T47D (cell line): ENCODE measurements at regions not wholly inside any gene's neighbourhood (a gene's known extent, or its start where the extent isn't known, plus 50 kb on each side); places are given as distances from the start of the nearest gene placed in this dataset.

ENCODE experiments used
- DNase-seq, 2 experiments: peaks; one replicate each; pipeline versions ENCODE4 v3.0.0 to v3.0.0-alpha.2; 2011 to 2012; ENCODE audit warnings: low read depth in 1 of 2, low spot score in 1 of 2
- JUND ChIP-seq: IDR thresholded peaks from 2 replicates; pipeline ENCODE4 v1.6.1; 2012; ENCODE audit warnings: low read depth
- in situ Hi-C: cut with HindIII; loops from 2 replicates; pipeline ENCODE4 v1.10.0; 2016; ENCODE audit warnings: low sequenced_read_pairs, low pct_unique_long_range_greater_than_20kb

DNA sequence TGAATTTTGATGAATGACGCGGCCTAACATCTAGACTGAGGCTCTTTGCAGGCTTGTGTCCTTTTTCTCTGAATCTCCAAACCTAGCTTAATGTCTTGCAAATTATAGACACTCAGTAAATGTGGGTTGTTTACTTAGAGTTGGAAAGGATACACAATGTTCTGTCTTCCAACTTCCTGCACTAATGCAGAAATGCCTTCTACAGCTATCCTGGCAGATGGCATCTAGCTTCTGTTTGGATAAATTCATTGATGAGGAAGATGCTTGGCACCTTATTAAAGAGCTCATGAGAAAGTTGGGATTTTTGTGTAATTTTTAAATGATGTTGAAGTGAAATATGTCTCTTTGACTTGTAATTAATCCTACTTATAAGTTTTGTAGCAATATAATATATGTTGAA lies 1822.2 kb downstream of the MAT2B start:
- in situ Hi-C loops = no loop called here
- no peak for DNase-seq
- TF ChIP-seq JUND = no peak

DNA sequence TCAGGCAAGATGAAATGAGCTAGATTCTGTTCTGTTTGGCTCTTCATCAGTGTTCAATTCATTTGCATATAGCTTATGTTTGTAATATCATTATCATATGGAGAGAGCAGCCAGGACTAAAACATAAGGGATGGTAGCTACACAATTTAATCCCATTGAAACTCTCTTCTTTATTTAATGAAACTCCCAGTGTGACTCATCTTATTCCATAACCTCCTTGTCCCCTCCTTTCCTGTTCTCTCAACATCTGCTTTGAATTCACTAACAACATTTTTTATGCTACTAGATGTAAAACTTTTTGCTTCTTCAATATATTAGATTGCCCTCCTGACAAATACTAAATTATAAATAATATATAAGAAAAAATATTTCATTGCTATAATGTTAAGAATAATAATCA lies 1823.4 kb downstream of the MAT2B start:
- DNase-seq = no peak
- in situ Hi-C loops = no loop called here
- TF ChIP-seq JUND = no peak

GRCh38 chr5:165333623-165334022 lies 1828.2 kb downstream of the MAT2B start:
- no peak for DNase-seq
- in situ Hi-C loops = no loop called here
- TF ChIP-seq JUND = no peak

DNA sequence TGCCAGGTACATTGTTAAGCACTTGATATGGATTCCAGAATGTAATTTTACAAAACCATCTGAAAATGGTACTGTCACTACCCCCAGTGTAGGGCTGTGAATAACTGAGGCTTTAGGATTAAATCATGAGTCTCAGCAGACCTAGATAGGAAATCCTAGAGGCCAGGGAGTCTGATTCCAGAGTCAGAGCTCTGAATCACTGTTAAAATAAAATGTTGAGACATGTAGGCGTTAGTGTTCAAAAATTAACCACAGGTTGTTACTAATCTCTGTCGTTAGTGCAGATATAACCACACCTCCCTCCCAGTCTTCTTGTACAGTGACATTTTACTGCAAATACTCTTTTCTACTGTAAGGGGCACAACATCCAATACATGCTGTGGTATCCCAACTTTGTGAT lies 1828.8 kb downstream of the MAT2B start:
- in situ Hi-C loops = no loop called here
- DNase-seq = no peak
- no peak for TF ChIP-seq JUND

GRCh38 chr5:165349735-165350134 lies 1844.3 kb downstream of the MAT2B start:
- DNase-seq = no peak
- in situ Hi-C loops = no loop called here
- no peak for TF ChIP-seq JUND

- in situ Hi-C loops = no loop called here
These were observed 1845.9 kb downstream of the MAT2B start for GRCh38 chr5:165351342-165351741.

GRCh38 chr5:165360366-165360765 lies 1854.9 kb downstream of the MAT2B start:
- DNase-seq = no peak
- no peak for TF ChIP-seq JUND
- in situ Hi-C loops = no loop called here

More at GRCh38 chr5:165351342-165351741, 1845.9 kb downstream of the MAT2B start:
- TF ChIP-seq JUND = no peak
- no peak for DNase-seq

DNA sequence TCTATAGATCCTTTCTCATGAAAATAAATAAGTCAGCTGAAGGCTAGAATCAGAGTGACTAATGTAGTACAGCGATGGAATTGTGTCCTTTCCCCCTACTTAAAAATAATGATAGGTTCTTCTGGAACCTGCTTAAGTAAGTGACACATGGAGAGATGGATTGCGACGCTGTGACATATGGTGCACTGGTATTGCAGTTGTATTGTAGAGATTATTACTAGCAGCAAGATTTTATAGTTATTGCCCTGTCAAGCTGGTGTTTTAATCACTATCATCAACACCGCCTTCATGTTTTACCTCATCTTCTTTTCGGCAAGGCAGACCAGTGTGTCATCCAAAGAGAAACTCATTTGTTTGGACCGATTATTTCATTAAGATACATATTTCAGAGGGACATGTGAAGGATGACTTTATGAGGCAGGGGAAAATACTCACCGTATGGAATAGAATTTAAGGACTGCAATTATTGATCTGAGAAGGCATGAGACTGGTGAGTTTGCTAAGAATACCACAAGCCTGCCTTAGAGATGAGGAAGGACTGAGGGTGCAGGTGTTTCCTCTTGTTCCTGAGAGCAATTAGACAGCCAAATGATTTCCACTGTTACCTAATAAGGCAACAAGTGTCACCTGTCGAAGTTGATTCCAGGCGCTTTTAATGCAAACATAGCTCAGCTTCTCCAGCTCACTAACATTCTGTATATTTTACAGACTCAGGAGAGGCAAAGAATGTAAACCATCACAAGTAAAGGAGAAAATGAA lies 1855.5 kb downstream of the MAT2B start:
- no peak for DNase-seq
- in situ Hi-C loops = no loop called here
- no peak for TF ChIP-seq JUND

DNA sequence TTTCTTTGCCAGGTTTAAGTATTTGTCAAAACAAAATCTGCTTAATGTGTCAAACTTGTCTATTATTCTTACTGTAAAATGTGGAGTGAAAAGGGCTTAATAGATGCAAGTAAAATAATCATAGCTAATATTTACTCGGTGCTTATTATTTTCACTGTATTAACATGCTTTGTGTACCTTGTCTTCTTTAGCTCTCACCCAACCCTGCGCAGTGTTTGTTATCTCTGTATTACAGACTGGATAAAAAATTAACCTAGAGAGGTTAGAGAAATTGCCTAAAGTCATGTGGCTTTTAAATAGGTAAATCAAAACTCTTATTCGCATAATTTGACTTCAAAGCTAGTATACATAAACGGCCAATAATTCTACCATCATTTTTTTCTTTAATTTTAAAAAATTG lies 1864.8 kb downstream of the MAT2B start:
- TF ChIP-seq JUND = no peak
- in situ Hi-C loops = no loop called here
- no peak for DNase-seq

- no peak for DNase-seq
- TF ChIP-seq JUND = no peak
- in situ Hi-C loops = no loop called here
These were observed 1865.4 kb downstream of the MAT2B start for GRCh38 chr5:165370794-165371193.

- TF ChIP-seq JUND = no peak
- no peak for DNase-seq
- in situ Hi-C loops = no loop called here
These were observed 1869.8 kb downstream of the MAT2B start for GRCh38 chr5:165375201-165375600.

GRCh38 chr5:165393839-165394238 lies 1888.4 kb downstream of the MAT2B start:
- TF ChIP-seq JUND = no peak
- DNase-seq = no peak
- in situ Hi-C loops = no loop called here

- in situ Hi-C loops = no loop called here
- TF ChIP-seq JUND = no peak
- peak in 1 of 2 experiments; percentile 20 for DNase-seq
These were observed 1892.1 kb downstream of the MAT2B start for GRCh38 chr5:165397516-165397915.

- in situ Hi-C loops = no loop called here
- no peak for TF ChIP-seq JUND
These were observed 1894.7 kb downstream of the MAT2B start for GRCh38 chr5:165400086-165400485.

More at GRCh38 chr5:165400086-165400485, 1894.7 kb downstream of the MAT2B start:
- DNase-seq = no peak
